OCI-LY3 (cell line): ENCODE measurements at regions not wholly inside any gene's neighbourhood (a gene's known extent, or its start where the extent isn't known, plus 50 kb on each side); places are given as distances from the start of the nearest gene placed in this dataset.

Experiments used
- H2AFZ ChIP-seq: fragments of 200-600, 300-600 bp; shearing (Covaris generic); 2 replicates; pipeline ENCODE4 v1.6.0; 2014; ENCODE audit warnings: antibody characterized with exemption, low read depth, low read length
- H3K27ac ChIP-seq: fragments of 200-600, 300-600 bp; sonication (generic); 2 replicates; pipeline ENCODE4 v1.5.1; 2014; ENCODE audit warnings: mild to moderate bottlenecking, low read length, moderate library complexity, mixed read lengths
- H3K27me3 ChIP-seq: fragments of 200-600, 300-600 bp; sonication (generic); 2 replicates; pipeline ENCODE4 v1.6.1; 2014; ENCODE audit warnings: low read depth, low read length, mixed read lengths
- H3K36me3 ChIP-seq: fragments of 200-600, 300-600 bp; sonication (generic); replicated peaks from 2 replicates; pipeline ENCODE3; 2014; ENCODE audit warnings: low read depth, low read length, mixed read lengths
- H3K4me1 ChIP-seq: fragments of 300-600, 200-600 bp; sonication (generic); 2 replicates; pipeline ENCODE4 v1.6.1; 2014; ENCODE audit warnings: low read length, mixed read lengths
- H3K4me2 ChIP-seq: fragments of 200-600, 300-600 bp; sonication (generic); 2 replicates; pipeline ENCODE4 v1.6.1; 2014; ENCODE audit warnings: low read length, mixed read lengths
- H3K4me3 ChIP-seq: fragments of 300-600, 200-600 bp; sonication (generic); 2 replicates; pipeline ENCODE4 v1.5.1; 2014; ENCODE audit warnings: antibody characterized with exemption, mild to moderate bottlenecking, low read length, moderate library complexity
- H3K79me2 ChIP-seq: fragments of 300-600, 200-600 bp; shearing (Covaris generic); 2 replicates; pipeline ENCODE4 v1.6.1; 2014; ENCODE audit warnings: mild to moderate bottlenecking, low read length, mixed read lengths
- H3K9ac ChIP-seq: fragments of 300-600, 200-600 bp; shearing (Covaris generic); 2 replicates; pipeline ENCODE4 v1.6.0; 2014; ENCODE audit warnings: mild to moderate bottlenecking, low read length, moderate library complexity
- H3K9me3 ChIP-seq: fragments of 200-600, 300-600 bp; shearing (Covaris generic); 2 replicates; pipeline ENCODE4 v1.6.1; 2014; ENCODE audit warnings: low read length, mixed read lengths; ENCODE audit not compliant: insufficient read depth
- H4K20me1 ChIP-seq: fragments of 200-600, 300-600 bp; sonication (generic); 2 replicates; pipeline ENCODE4 v1.6.1; 2016; ENCODE audit warnings: low read length, mixed read lengths; ENCODE audit not compliant: insufficient read depth
- CTCF ChIP-seq: fragments of 200-600, 300-600 bp; sonication (generic); IDR thresholded peaks from 2 replicates; pipeline ENCODE4 v1.5.1; 2014; ENCODE audit warnings: antibody characterized with exemption, low read length, low read depth
- EZH2phosphoT487 ChIP-seq: fragments of 200-600 bp; shearing (Covaris generic); IDR thresholded peaks from 2 replicates; pipeline ENCODE4 v1.6.1; 2018; ENCODE audit warnings: antibody characterized with exemption, mixed run types, low read depth

GRCh38 chrX:45428831-45429230 lies 228.2 kb upstream of the DIPK2B start:
- TF ChIP-seq EZH2phosphoT487 (no peak), CTCF (no peak)

GRCh38 chrX:45424326-45424725 lies 223.7 kb upstream of the DIPK2B start:
- Histone ChIP-seq H3K9me3 (no peaks in the 10 kb centered on the region), H3K4me1 (no peaks in the 10 kb centered on the region), H3K4me3 (no peak overlapping the region), H4K20me1 (no peaks in the 10 kb centered on the region), H3K27ac (no peak overlapping the region), H3K79me2 (no peaks in the 10 kb centered on the region), H3K36me3 (no peaks in the 10 kb centered on the region), H2AFZ (no peak overlapping the region), H3K27me3 (no peaks in the 10 kb centered on the region), H3K9ac (no peak overlapping the region), H3K4me2 (no peak overlapping the region)
- TF ChIP-seq CTCF (no peak), EZH2phosphoT487 (no peak)

More at GRCh38 chrX:45428831-45429230, 228.2 kb upstream of the DIPK2B start:
- H3K27me3 ChIP-seq = no peaks in the 10 kb centered on the region
- no peak overlapping the region for H2AFZ ChIP-seq
- H3K9ac ChIP-seq = no peak overlapping the region
- H3K79me2 ChIP-seq = no peaks in the 10 kb centered on the region
- no peaks in the 10 kb centered on the region for H4K20me1 ChIP-seq
- no peak overlapping the region for H3K4me3 ChIP-seq
- H3K27ac ChIP-seq = no peak overlapping the region
- no peaks in the 10 kb centered on the region for H3K4me1 ChIP-seq
- H3K36me3 ChIP-seq = no peaks in the 10 kb centered on the region
- H3K9me3 ChIP-seq = no peaks in the 10 kb centered on the region
- H3K4me2 ChIP-seq = no peak overlapping the region

GRCh38 chrX:45422216-45422925 lies 221.7 kb upstream of the DIPK2B start:
- Histone ChIP-seq H3K79me2 (no peaks in the 10 kb centered on the region), H3K27ac (no peak overlapping the region), H3K4me1 (no peaks in the 10 kb centered on the region), H4K20me1 (no peaks in the 10 kb centered on the region), H3K4me3 (no peak overlapping the region), H3K27me3 (no peaks in the 10 kb centered on the region), H2AFZ (no peak overlapping the region), H3K36me3 (no peaks in the 10 kb centered on the region), H3K9me3 (no peaks in the 10 kb centered on the region), H3K4me2 (no peak overlapping the region), H3K9ac (no peak overlapping the region)
- no peak for TF ChIP-seq EZH2phosphoT487
- TF ChIP-seq CTCF = no peak

DNA sequence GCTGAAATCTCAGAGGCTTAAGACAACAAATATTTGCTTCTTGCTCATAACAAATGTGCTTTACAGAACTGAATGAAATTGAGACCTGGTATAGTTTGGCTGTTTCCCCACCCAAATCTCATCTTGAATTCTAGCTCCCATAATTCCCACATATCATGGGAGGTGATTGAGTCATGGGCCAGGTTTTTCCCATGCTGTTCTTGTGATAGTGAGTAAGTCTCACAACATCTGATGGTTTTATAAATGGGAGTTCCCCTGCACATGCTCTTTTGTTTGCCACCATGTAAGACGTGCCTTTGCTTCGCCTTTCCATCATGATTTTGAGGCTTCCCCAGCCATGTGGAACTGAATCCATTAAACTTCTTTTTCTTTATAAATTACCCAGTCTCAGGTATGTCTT lies 221.1 kb upstream of the DIPK2B start:
- H3K9me3 ChIP-seq = no peaks in the 10 kb centered on the region
- H3K9ac ChIP-seq = no peak overlapping the region
- no peaks in the 10 kb centered on the region for H4K20me1 ChIP-seq
- no peaks in the 10 kb centered on the region for H3K79me2 ChIP-seq
- no peak overlapping the region for H3K4me2 ChIP-seq
- no peaks in the 10 kb centered on the region for H3K27me3 ChIP-seq
- H3K4me1 ChIP-seq = no peaks in the 10 kb centered on the region
- no peak overlapping the region for H3K4me3 ChIP-seq
- no peak overlapping the region for H2AFZ ChIP-seq
- no peaks in the 10 kb centered on the region for H3K36me3 ChIP-seq
- TF ChIP-seq EZH2phosphoT487 = no peak
- no peak for TF ChIP-seq CTCF
- no peak overlapping the region for H3K27ac ChIP-seq
